ENCODE measurements at regions not wholly inside any gene's neighbourhood (a gene's known extent, or its start where the extent isn't known, plus 50 kb on each side); places are given as distances from the start of the nearest gene placed in this dataset.

- no peak for TF ChIP-seq POLR2A (IDR thresholded peaks at IDR 0.05)
- no peak for TF ChIP-seq CTCF (IDR thresholded peaks at IDR 0.05)
These were observed 133.2 kb upstream of the RCN1 start for GRCh38 chr11:31957674-31958073.

Data from breast epithelium (tissue), 3 donors.